ENCODE measurements at regions not wholly inside any gene's neighbourhood (a gene's known extent, or its start where the extent isn't known, plus 50 kb on each side); places are given as distances from the start of the nearest gene placed in this dataset.
"Not testable (repeated sequence)": the region's sequence is repeated elsewhere in the genome, so short reads cannot be mapped to it uniquely, and the experiment has no call there.

GRCh38 chr7:82501346-82501745 lies 57.8 kb upstream of the CACNA2D1 start:
- DNase-seq (ENCODE audit: extremely low read depth in 1 of 2, low read depth in 1 of 2), result no peak

GRCh38 chr7:82499546-82499945 lies 56.0 kb upstream of the CACNA2D1 start:
- DNase-seq (ENCODE audit: extremely low read depth in 1 of 2, low read depth in 1 of 2), result not testable (repeated sequence)

GRCh38 chr7:82494420-82494819 lies 50.8 kb upstream of the CACNA2D1 start:
- no peak for DNase-seq (ENCODE audit: extremely low read depth in 1 of 2, low read depth in 1 of 2)

All from stimulated activated CD8-positive, alpha-beta memory T cell treated with anti-CD3 and anti-CD28 coated beads, Interleukin-7, amount 100 ng/mL, for 48 hours (primary cell).